K562 (cell line): ENCODE measurements at regions not wholly inside any gene's neighbourhood (a gene's known extent, or its start where the extent isn't known, plus 50 kb on each side); places are given as distances from the start of the nearest gene placed in this dataset.

ENCODE experiments used
- ATAC-seq: fragments of 200-7000 bp; cut with Tn5 transposase; 3 replicates; pipeline ENCODE4 v1.9.1; 2020; ENCODE audit warnings: moderate library complexity
- BruUV-seq: library from RNA; stranded (reverse); fragments of 400-500 nt; replicated peaks from 2 replicates; lab custom pipeline; 2021; lab: Mats Ljungman, UMichigan
- CTCF ChIA-PET: fragments of 300-600 bp; formaldehyde crosslinking; extraction: SDS; loops from one replicate; lab custom pipeline; 2021; ENCODE audit warnings: low intra/inter-chr PET ratio; lab: Yijun Ruan, JAX
- POLR2A ChIA-PET: fragments of 300-600, 350-650 bp; sonication (Branson Sonifier 250); formaldehyde crosslinking; extraction: SDS; loops from one replicate; lab custom pipeline; 2021; ENCODE audit warnings: antibody characterized with exemption, inconsistent platforms; lab: Yijun Ruan, JAX
- DNase-seq, 4 experiments: peaks; one replicate each; pipeline versions ENCODE4 v3.0.0 to v3.0.0-alpha.2; 2011 to 2018; ENCODE audit warnings: low spot score in 3 of 4, mixed read lengths in 3 of 4; ENCODE audit errors: extremely low read depth in 1 of 4
- FAIRE-seq: peaks from 2 replicates; lab custom pipeline; 2011; peaks lifted over from hg19 to GRCh38; lab: Jason Lieb, UNC
- H2AFZ ChIP-seq: 2 replicates; pipeline ENCODE4 v1.6.0; 2011; ENCODE audit warnings: low read depth, low read length, control low read depth, inconsistent platforms
- H3K27ac ChIP-seq: fragments of 200-600 bp; 3 replicates; pipeline ENCODE4 v1.8.0; 2011; ENCODE audit warnings: low read depth, mild to moderate bottlenecking, control low read depth, inconsistent platforms, low read length, moderate library complexity, mixed read lengths; ENCODE audit errors: extremely low read depth
- H3K27me3 ChIP-seq, 2 experiments: fragments of 300-600 bp in 1 of 2; 2 replicates in 1 of 2; 3 replicates in 1 of 2; pipeline versions ENCODE4 v1.6.0 to v1.8.0; 2011; ENCODE audit warnings: inconsistent platforms in 2 of 2, low read length in 2 of 2, mild to moderate bottlenecking in 1 of 2, mixed read lengths in 1 of 2, moderate library complexity in 1 of 2; ENCODE audit not compliant: control insufficient read depth in 2 of 2, insufficient read depth in 2 of 2
- H3K36me3 ChIP-seq: fragments of 300-600 bp; 3 replicates; pipeline ENCODE4 v1.8.0; 2011; ENCODE audit warnings: mild to moderate bottlenecking, low read length, inconsistent platforms; ENCODE audit not compliant: control insufficient read depth, insufficient read depth
- H3K4me1 ChIP-seq, 2 experiments: fragments of 200-600 bp in 1 of 2; replicated peaks in 1 of 2; 2 replicates in 1 of 2; 3 replicates in 1 of 2; pipeline versions ENCODE4 v1.5.1 to v1.8.0; 2011; ENCODE audit warnings: inconsistent platforms in 2 of 2, low read length in 2 of 2, mild to moderate bottlenecking in 1 of 2, mixed read lengths in 1 of 2, moderate library complexity in 1 of 2; ENCODE audit not compliant: control insufficient read depth in 2 of 2, insufficient read depth in 2 of 2
- H3K4me2 ChIP-seq: 2 replicates; pipeline ENCODE4 v1.6.1; 2011; ENCODE audit warnings: low read length, control low read depth, inconsistent platforms, mixed read lengths; ENCODE audit not compliant: insufficient read depth
- H3K4me3 ChIP-seq: fragments of 200-600 bp; sonication (generic), shearing (Covaris generic); 2 replicates; pipeline ENCODE4 v1.5.1; 2016; ENCODE audit warnings: control low read depth, inconsistent platforms
- H3K79me2 ChIP-seq: fragments of 200-600 bp; 3 replicates; pipeline ENCODE4 v1.8.0; 2011; ENCODE audit warnings: low read length, inconsistent platforms; ENCODE audit not compliant: control insufficient read depth, insufficient read depth
- H3K9ac ChIP-seq, 2 experiments: 2 replicates each; pipeline versions ENCODE4 v1.6.0 to v1.6.1; 2011; ENCODE audit warnings: low read depth in 2 of 2, low read length in 2 of 2, control low read depth in 1 of 2, inconsistent platforms in 1 of 2, mild to moderate bottlenecking in 1 of 2, mixed read lengths in 1 of 2; ENCODE audit not compliant: insufficient read depth in 1 of 2
- H3K9me1 ChIP-seq: one replicate; pipeline ENCODE4 v1.6.0; 2011; ENCODE audit warnings: inconsistent platforms, mild to moderate bottlenecking, low read length, moderate library complexity; ENCODE audit not compliant: control insufficient read depth, insufficient read depth
- H3K9me3 ChIP-seq: replicated peaks from 2 replicates; pipeline ENCODE4 v1.5.1; 2011; ENCODE audit warnings: low read depth, low read length, inconsistent platforms; ENCODE audit not compliant: control insufficient read depth, insufficient read depth
- H4K20me1 ChIP-seq: replicated peaks from 2 replicates; pipeline ENCODE4 v1.6.1; 2011; ENCODE audit warnings: low read length, inconsistent platforms, mixed read lengths; ENCODE audit not compliant: control insufficient read depth, insufficient read depth
- CXXC5 ChIP-seq: fragments of 250-450 bp; sonication (Bioruptor Pico); IDR thresholded peaks from 2 replicates; pipeline ENCODE4 v1.8.0; 2022; ENCODE audit warnings: inconsistent platforms, mild to moderate bottlenecking, moderate library complexity
- NRF1 ChIP-seq, 2 experiments: fragments of 450-650 bp; IDR thresholded peaks in 1 of 2; conservative IDR thresholded peaks in 1 of 2; 2 replicates each; pipeline ENCODE4 v1.6.1; 2014; ENCODE audit warnings: mild to moderate bottlenecking in 2 of 2
- RERE ChIP-seq: sonication (generic); formaldehyde crosslinking; IDR thresholded peaks from 2 replicates; pipeline ENCODE4 v1.8.0; 2023; ENCODE audit warnings: missing genetic modification reagents, mild to moderate bottlenecking, borderline replicate concordance
- TAF1 ChIP-seq: IDR thresholded peaks from 2 replicates; pipeline ENCODE4 v1.6.1; 2011; ENCODE audit warnings: mild to moderate bottlenecking, low read length, moderate library complexity; ENCODE audit not compliant: insufficient read depth, control insufficient read depth, severe bottlenecking; ENCODE audit errors: extremely low read depth
- ZNF561 ChIP-seq: fragments of 450-650 bp; formaldehyde crosslinking; conservative IDR thresholded peaks from 2 replicates; pipeline ENCODE4 v1.4.0; 2020; ENCODE audit warnings: mild to moderate bottlenecking, moderate library complexity
- ZNF707 ChIP-seq: fragments of 250-450 bp; sonication (Bioruptor Pico); conservative IDR thresholded peaks from 2 replicates; pipeline ENCODE4 v1.8.0; 2022; ENCODE audit warnings: inconsistent platforms, mild to moderate bottlenecking, moderate library complexity
- WGBS: fragments of 100-300 bp; shearing (Covaris generic); methylation state at CpG from one replicate; pipeline ENCODE4 v1.1.6; 2016; ENCODE audit warnings: low coverage, mixed read lengths; ENCODE audit not compliant: insufficient coverage; ENCODE audit errors: missing lambda C conversion rate; 5-methylcytosine and 5-hydroxymethylcytosine counted together
- in situ Hi-C: fragments of 300-500 bp; cut with MboI; formaldehyde crosslinking; loops from 4 replicates; pipeline ENCODE4 v1.15.0; 2018; ENCODE audit warnings: inconsistent platforms, mixed read lengths
- intact Hi-C: fragments of 100-400 bp; cut with micrococcal nuclease; formaldehyde crosslinking; loops from 2 replicates; pipeline ENCODE4 v1.14.2; 2022
- TF ChIP-seq, protein P1 (sequence below): fragments of 450-650 bp; IDR thresholded peaks from one replicate; pipeline ENCODE4 v1.6.1; 2018; ENCODE audit warnings: mild to moderate bottlenecking, moderate library complexity; ENCODE audit not compliant: partially characterized antibody

GRCh38 chr6:1184318-1184717 is 127.6 kb upstream of the FOXQ1 start:
- H3K27ac ChIP-seq = no peak overlapping the region
- H4K20me1 ChIP-seq = no peaks in the 10 kb centered on the region
- ChIA-PET CTCF (no interaction called here), POLR2A (no interaction called here)
- no peak overlapping the region for H3K9ac ChIP-seq
- H3K9me1 ChIP-seq = no peaks in the 10 kb centered on the region
- BruUV-seq = no TSS peak
- DNase-seq (no peak), FAIRE-seq (no peak), ATAC-seq (no peak)
- WGBS = 0% methylated on average over 4 of the region's 4 CpGs
- no peaks in the 10 kb centered on the region for H3K4me1 ChIP-seq
- no peaks in the 10 kb centered on the region for H3K79me2 ChIP-seq
- H3K36me3 ChIP-seq = no peaks in the 10 kb centered on the region
- intact Hi-C loops (no loop called here), in situ Hi-C loops (no loop called here)
- H3K4me3 ChIP-seq = no peak overlapping the region
- H3K27me3 ChIP-seq = peaks cover 0 to 4% of the 10 kb centered on the region in 2 experiments; a peak in 2 of 5 replicates
- H3K4me2 ChIP-seq = no peak overlapping the region
- H3K9me3 ChIP-seq = no peaks in the 10 kb centered on the region
- no peak overlapping the region for H2AFZ ChIP-seq
- TF ChIP-seq, protein P1, sequence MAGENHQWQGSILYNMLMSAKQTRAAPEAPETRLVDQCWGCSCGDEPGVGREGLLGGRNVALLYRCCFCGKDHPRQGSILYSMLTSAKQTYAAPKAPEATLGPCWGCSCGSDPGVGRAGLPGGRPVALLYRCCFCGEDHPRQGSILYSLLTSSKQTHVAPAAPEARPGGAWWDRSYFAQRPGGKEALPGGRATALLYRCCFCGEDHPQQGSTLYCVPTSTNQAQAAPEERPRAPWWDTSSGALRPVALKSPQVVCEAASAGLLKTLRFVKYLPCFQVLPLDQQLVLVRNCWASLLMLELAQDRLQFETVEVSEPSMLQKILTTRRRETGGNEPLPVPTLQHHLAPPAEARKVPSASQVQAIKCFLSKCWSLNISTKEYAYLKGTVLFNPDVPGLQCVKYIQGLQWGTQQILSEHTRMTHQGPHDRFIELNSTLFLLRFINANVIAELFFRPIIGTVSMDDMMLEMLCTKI = no peak
- TF ChIP-seq ZNF561 (CRISPR knock-in tag) (no peak), TAF1 (no peak), CXXC5 (CRISPR knock-in tag) (no peak), ZNF707 (no peak), RERE (CRISPR knock-in tag) (no peak), NRF1 (conservative IDR thresholded peaks at IDR 0.05 in 1 of 2, IDR thresholded peaks at IDR 0.05 in 1 of 2) (no peak)
